GM19324 (cell line): ENCODE measurements at regions not wholly inside any gene's neighbourhood (a gene's known extent, or its start where the extent isn't known, plus 50 kb on each side); places are given as distances from the start of the nearest gene placed in this dataset.

Source experiments
- ATAC-seq: cut with Tn5 transposase; IDR thresholded peaks from one replicate; pipeline ENCODE4 v1.9.1; 2021; ENCODE audit warnings: mild to moderate bottlenecking, moderate library complexity; ENCODE audit not compliant: unreplicated experiment, low FRiP score

DNA sequence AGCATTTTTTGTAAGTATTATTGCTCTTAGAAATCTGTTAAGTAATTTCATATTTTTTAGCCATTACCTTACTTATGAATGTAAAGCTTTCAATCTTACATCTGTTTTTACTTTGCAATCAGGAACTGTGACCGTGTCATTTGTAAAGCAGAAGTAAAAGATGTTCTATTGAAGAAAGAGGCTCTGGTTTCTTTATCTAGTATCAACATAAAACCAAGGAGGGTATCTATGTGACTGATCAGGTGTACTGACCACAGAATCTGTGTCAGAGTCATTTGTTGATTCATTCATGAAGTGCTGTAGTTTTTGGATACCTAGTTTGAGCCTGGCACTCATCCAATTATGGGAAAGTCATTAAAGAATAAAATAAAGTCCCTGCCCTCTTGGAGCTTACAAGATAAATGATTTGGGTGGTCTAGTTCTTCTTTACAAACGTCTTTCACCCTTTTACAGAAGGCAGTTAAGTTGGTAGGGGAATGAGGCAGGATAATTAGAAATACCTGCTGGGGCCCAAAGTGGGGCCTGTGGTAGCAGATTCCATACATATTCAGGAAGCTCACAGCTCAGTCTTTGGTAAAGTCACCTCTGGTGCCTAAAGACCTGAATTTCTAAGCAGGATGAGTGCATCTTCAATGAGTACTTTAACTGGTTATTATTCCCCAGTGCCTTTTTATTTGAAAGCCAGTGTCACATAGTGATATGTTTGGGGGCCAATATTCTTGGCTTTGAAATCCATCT, 260.6 kb upstream of the NT5C1B start:
- peak; percentile 52 for ATAC-seq

DNA sequence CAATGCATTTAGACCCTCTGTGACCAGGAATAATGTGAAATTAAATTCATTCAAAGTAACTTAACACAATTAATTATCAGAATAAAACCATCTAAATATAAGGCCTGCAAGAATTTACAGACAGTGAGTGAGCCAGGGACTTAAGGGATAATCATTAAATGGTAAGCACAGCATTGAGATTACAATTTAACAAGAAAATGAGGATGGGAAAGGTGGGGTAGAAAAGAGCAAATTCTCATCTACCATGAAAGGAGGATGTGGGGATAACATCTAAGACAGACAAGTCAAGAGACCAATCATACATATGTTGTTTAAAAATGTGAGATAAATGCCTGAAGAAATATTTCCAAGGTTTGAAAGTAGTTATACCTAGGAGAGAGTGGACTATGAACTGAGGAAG, 259.3 kb upstream of the NT5C1B start:
- no peak for ATAC-seq

DNA sequence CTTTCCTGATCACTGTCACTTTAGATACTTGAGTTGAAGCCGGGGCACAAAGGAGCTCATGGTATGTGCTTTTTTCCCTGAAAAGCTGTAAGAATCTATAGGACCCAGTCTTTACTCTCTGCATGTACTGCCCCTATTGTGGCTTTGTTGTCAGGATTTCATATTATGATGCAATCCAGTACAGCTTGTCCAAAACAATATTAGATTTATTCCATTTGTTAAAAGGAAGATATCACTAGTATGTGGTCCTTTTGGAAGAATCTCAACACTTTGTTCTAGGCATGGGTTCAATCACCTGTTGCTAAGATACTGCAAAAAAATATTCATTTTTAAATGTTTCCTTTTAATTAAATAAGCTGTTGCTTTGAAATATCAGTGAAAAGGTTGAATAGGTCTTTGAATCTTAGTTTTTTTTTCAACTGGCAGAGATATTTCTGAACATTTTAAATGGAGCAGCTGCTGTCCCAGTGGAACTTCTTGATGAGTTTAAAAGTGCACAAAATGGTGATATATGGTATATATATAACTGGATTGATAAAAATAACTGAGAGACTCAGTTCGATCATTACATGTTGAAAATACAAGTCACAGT, 256.6 kb upstream of the NT5C1B start:
- ATAC-seq = no peak

DNA sequence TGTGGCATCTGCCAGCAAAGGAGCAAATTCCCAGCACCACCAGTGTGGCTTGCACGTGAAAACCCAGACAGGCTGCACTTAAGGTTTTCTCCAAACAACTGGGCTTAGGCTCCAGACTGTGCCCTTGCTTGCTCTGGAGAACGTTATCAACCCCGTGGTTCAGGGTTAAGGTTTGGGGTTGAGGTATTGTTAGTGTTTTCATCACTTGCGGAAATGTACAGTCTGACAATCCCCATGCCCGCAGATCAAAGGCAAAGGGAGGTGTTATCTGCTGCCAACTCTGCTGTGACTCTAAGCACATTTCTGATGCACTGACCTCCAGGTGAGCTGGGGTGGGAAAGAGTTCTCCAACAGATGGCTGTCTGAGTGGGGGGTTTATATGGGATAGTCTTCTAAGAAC, 253.5 kb upstream of the NT5C1B start:
- ATAC-seq = no peak

DNA sequence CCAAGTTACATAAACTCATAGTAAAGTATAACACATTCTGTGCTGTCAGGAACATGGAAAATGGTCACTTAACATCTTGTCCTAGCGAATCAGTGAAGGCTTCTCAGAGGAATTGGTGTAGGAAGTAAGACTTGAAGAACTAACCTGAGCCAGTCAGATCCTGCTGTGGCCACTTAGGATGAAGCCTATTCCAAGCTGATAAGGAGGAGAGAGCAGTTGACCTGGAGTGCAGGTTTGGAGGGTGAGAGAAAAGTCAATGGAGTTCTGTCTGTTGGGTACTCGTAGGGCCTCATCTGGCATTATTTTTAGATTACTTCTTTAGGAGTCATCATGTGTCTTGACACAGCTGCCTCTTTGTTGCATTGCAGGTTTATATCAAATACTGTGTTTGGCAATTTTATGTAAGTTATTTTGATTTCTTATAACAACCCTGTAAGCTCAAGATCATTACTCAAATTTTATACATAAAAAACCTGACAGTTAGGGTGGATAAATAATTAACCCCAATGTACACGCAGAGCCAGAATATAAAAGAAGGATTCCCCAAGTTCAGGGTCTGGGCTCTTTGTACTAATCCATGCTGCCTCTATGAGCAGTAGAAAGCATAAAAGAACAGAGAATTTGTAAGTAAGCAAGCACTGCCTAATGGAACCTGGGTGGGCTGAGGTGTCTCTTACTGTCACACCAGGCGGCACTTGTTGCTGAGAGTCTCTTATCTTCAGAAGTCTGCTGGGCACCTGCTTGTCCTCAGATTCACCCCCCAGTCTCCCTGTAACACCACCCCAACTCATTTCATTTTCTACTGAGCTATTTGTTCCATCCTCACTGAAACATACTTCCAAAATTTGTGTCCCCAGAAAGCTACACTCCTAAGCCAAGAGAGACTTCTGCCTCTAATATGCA, 252.1 kb upstream of the NT5C1B start:
- no peak for ATAC-seq

DNA sequence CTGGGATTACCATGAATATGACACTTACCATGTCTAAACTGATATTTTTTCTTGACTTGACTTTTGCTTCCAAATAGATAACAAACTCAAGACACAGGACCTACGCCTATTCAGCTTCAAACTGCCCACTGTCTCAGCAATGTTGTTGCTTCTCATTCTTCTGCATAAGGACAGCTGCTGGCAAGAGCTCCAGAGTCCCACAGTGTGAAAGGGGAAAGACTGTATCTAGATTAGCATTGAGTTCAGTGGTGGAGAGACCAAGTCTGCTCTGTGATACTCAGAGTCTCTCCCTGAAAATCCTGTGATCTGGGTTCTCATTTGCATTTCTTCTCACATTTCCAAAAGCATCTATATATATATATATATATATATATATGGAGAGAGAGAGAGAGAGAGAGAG, 247.9 kb upstream of the NT5C1B start:
- ATAC-seq = no peak

DNA sequence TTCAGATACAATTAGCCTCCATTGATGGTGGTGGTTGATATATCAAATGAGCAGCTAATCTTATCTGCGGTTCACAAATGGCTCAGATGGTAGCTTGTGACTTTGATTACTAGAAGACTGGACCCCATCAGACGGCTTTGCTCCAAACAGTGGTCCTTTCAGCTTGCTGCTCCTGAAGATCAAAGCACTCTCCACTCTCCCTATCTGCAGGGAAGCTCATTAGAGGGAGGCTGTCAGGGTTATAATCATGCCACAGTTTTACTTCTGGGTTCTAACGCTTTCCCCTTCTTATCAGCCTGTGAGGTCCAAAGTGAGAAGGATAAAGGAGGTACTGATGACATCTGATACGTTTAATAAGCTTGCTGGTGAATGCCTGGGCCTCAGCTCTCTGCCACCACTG, 247.1 kb upstream of the NT5C1B start:
- no peak for ATAC-seq

DNA sequence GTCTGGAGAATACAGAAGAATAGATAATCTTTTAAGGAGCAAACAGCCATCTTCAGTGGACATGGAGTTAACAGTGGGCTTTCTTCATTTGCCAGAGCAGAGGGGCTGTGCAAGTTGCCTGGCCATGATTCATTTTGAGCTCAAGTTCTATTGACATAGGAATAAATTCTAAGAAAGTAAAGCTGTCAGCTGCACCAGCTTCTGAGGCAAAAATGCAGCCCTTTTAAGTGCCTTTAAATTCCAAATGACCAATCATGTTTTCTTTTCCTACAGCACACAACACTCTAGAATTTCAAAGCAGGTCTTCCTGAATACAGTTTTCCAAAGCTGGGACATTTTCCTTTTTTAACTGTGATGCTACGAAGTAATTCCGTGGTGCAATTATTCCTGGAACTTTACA, 246.4 kb upstream of the NT5C1B start:
- ATAC-seq = no peak

DNA sequence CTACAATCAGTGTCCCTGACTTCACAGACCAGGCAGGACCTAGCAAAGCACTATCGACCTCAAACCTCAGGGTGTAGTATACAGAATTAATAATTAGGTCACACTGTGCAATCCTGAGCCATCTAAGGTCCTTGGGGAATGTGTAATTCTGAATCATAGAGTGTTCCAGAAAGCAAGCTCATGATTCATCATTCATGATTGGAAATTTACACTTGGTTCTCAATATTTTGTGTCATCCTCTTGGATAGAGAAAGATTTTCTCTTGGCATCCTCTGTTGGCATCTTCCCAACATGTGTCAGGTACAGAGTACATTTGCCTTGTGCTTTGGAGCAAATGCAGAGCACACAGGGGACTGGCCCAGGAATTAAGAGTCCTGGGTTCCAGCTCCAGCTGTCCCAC, 245.0 kb upstream of the NT5C1B start:
- ATAC-seq = no peak

DNA sequence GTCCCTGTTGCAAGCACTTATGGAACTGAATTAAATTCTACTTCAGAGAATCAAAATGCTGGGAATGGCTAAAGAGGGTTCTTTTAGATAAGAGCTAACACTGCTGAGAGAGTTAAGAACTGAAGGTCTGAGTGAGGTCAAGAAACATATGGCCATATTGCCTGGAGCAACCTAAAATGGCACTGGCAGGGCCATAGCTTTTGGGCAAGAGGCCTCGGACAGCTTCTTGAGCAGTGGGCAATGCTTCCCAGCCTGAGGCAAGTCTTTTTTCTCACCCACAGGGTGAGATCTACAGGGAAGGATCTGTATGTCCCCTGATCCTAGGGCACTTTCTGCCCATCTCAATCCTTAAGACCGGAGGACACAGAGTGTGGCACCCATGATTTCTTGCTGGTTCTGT, 244.6 kb upstream of the NT5C1B start:
- no peak for ATAC-seq

DNA sequence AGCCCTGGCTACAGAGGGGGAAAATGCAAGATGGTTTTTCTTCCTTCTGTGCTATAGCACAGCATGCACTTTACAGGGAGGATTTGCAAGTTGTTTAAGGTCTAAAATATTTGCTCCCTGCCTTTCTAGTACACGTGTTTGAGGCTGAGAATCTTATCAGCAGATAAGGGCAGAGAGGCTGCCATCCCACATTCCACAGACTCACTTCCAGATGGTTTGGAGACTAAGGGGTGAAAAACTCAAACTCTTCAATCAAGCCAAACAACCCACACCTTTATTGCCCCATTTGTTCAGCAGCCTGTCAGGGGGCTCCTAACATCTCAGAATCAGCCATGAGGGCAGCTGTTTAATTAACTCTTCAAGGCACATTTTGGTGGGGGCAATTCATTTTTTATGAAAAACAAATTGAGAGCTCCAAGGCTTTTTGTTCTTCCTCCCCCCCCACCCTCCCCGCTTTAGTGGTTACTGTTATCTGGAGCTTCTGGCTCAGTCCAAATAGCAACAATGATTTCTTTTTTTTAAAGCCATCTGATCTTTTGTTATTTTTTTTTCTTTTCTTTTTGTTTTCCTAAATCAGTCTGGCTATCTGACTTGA, 242.6 kb upstream of the NT5C1B start:
- ATAC-seq = no peak

DNA sequence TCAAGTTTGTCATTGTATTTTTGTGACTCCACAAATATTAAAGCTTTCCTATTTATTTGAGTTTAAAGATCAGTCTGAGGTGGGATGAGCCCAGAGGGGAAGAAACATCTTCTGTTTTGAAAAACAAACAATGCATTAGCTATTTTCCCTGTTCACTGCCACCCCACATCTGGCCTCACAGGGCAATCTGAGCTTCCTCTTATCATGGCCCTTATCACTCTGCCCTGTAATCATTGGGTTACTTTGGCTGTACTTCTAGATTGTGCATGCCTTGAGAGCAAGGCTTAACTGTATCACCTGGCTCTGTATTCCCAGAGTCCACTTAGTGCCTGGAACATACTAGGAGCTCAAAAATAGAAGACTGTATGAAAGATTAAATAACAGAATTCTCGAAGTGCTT, 241.6 kb upstream of the NT5C1B start:
- no peak for ATAC-seq

DNA sequence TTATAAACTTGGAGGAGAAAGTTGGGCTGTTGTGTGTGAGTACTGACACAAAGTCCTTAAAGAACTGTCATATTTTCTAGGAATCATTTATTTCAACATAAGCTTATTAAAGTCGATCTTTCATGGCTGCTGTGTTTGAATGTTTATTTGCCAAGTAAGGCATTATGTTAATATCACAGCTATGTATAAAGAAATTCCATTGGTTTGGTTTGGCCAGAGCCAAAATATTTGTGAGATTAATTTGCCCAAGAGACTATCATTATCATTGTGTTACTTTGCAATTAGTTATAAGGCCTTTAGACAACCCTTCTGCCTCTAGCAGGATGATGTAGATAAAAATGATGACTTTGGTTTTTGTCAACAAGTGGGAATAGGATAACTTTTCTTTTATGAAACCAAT, 240.6 kb upstream of the NT5C1B start:
- no peak for ATAC-seq

DNA sequence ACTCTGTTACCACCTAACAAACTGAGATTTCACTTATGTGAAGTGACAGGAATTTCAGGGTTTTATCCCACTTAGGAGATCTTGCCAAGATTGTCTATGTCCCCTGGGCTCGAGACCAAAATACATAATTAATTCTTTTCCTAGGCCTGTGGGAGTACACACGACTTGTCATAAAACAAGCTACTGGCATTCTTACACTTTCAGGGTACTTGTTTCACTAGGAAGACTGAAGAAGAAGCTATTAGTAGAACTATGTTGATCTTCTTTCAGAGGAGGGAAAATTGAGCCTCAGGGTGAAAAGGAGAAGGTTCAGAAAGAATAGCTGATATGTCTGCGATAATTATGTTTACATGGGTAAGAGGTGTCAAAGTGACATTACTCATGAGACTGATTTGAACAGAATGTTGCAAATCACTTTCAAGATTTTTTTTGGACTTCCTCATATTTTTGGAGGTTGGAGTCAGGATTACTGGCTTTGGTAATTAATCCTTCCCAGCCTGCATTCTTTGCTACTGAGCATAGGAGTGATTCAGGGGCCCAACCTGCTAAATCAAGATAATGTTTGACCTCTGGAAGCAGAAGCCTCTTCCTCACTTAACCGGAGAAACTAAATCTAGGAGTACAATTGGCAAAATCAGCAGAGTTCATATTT, 240.0 kb upstream of the NT5C1B start:
- no peak for ATAC-seq

DNA sequence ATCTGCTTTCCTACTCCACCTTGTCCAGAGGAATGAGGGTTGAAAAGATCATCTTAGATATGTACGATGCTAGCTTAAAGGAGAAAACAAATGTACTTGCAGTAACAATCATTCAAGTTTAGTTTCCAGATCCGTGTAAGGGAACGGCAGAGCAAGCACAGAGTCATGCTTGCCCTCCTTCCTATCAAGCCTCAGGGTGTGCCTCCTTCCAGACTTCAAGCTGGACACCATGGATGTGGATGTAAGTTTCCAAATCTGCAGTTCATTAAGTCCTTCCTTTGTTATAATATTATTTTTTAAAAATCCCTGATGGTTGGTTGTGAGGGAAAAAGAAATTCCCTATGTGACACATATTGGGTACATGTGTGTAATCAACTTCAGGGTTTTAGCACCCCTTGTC, 238.9 kb upstream of the NT5C1B start:
- ATAC-seq = no peak

DNA sequence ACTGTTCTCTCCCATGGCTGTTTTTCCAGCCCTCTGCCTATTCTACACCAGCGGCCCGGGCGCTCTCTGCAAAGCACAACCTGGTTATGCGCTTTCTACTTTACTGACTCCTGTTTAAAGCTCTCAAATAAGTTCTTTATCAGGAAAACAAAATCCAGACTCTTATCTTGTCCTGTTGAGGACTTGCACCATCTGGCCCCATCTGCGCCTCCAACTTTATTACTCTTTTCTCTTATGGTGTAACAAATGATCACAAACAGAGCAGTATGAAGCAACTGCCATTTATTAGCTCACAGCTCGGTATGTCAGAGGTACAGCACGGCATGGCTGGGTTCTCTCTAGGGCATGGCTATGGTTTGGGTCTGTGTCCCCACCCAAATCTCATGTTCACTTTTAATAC, 236.5 kb upstream of the NT5C1B start:
- ATAC-seq = no peak

DNA sequence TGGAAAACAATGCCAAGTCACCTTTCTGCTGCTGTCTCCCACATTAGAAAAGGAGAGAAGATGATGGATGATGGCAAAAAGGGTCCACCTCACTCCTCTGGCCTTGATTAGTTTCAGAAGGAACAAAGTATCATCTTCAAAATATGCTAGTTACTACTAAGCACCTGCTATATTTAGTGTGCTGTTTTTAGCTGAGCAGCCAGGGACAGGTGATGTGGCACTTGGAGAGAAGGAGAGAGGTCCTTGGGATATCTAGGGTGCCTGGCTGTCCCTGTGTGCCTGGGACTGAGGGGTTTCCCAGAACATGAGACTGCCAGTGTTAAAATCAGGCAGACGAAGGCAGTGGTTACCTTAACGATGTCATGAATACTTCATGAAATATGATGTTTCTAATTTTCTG, 235.5 kb upstream of the NT5C1B start:
- no peak for ATAC-seq

DNA sequence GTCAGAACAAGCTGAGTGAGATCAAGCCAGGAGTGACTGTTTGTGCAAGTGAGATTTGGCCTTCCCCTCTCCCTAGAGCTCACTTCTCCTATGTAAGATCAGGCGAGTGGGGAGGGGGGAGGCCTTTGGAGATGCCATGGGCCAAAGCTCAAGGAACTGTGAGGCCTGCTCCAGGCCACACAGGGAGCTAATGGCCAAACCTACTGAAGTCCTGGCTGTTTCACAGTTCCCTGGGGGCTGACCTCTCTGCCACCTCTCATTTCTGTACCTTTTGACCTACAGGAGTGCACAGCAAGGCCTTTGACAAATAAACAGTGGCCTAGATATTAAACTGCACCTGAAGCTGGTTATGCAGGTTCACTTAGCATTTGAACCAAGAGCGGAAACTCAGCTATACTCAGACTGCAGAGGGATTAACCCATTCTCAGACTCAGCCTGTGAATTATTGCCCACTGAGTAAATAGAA, 235.0 kb upstream of the NT5C1B start:
- ATAC-seq = no peak

DNA sequence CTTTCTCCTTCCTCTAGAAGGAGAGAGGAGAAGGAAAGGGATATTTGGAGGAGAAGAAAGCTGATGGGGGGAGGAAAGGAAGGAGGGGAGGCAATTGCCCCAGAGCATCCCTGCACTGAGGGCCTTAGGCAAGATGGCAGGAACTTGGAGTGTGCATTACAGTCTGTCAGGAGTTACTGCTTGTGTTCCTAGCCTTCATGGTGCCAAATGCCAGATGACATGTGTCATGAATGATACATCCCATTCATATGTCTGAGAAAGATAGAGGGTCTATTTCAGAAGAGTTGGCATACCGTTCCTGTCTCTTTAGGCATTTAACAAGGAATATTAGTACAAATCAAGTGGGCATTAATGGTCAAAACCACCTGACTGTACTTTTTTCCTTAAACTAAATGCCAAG, 232.1 kb upstream of the NT5C1B start:
- ATAC-seq = no peak

DNA sequence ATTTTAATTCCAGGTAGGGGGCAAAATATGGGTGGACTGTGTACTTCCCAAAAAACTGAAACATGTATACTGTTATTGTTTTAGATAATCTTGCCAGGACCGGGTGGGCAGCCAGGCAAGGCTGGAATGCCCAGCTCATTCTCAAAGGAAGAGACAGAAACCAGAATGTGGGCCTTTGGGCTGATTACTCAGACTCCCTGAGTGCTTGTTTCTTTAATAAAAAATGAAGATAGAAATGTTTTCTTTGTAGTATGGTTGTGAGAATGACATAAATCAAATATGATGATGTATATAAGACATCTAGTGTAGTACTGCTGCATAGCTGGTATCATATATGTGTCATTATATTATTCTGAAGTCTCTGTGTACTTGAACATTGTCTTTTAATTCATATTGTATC, 231.6 kb upstream of the NT5C1B start:
- ATAC-seq = no peak

DNA sequence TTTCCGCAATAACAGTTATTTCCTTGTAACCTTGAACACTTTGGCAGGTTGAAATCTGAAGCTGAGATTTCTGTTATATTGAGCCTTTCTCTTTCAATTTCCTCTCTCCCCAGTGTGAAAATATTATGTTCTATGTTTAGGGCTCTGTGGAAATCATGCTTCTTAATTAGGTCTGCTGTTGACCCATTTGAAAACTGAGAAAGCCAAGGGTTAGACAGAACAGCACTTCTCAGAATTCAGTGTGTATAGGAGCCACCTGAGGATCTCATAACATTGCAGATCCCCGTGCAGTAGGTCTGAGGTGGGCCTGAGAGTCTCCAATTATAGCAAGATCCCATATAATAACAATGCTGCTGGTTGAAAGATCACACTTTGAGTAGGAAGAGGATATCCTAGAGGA, 230.2 kb upstream of the NT5C1B start:
- ATAC-seq = no peak
